GM10248 (cell line): ENCODE measurements at regions not wholly inside any gene's neighbourhood (a gene's known extent, or its start where the extent isn't known, plus 50 kb on each side); places are given as distances from the start of the nearest gene placed in this dataset.

Experiments used
- CTCF ChIA-PET: fragments of 300-600 bp; sonication (Branson Sonifier 250); formaldehyde crosslinking; extraction: SDS; loops from one replicate; lab custom pipeline; 2021; ENCODE audit warnings: antibody characterized with exemption; lab: Yijun Ruan, JAX
- POLR2A ChIA-PET: fragments of 350-650 bp; sonication (Branson Sonifier 250); formaldehyde crosslinking; extraction: SDS; loops from one replicate; lab custom pipeline; 2020; ENCODE audit warnings: antibody characterized with exemption; lab: Yijun Ruan, JAX
- DNase-seq: peaks from one replicate; pipeline ENCODE4 v3.0.0; 2012; ENCODE audit errors: extremely low spot score
- TF ChIP-seq, protein P1 (sequence below): IDR thresholded peaks from 2 replicates; pipeline ENCODE4 v1.5.1; 2012; ENCODE audit warnings: mild to moderate bottlenecking, low read depth; ENCODE audit errors: extremely low read depth, missing control alignments, control extremely low read depth

- TF ChIP-seq, protein P1, sequence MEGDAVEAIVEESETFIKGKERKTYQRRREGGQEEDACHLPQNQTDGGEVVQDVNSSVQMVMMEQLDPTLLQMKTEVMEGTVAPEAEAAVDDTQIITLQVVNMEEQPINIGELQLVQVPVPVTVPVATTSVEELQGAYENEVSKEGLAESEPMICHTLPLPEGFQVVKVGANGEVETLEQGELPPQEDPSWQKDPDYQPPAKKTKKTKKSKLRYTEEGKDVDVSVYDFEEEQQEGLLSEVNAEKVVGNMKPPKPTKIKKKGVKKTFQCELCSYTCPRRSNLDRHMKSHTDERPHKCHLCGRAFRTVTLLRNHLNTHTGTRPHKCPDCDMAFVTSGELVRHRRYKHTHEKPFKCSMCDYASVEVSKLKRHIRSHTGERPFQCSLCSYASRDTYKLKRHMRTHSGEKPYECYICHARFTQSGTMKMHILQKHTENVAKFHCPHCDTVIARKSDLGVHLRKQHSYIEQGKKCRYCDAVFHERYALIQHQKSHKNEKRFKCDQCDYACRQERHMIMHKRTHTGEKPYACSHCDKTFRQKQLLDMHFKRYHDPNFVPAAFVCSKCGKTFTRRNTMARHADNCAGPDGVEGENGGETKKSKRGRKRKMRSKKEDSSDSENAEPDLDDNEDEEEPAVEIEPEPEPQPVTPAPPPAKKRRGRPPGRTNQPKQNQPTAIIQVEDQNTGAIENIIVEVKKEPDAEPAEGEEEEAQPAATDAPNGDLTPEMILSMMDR = no peak
- no peak for DNase-seq
- POLR2A ChIA-PET = no interaction called here
- CTCF ChIA-PET = no interaction called here
These were observed 98.3 kb downstream of the FAM47B start for GRCh38 chrX:35040871-35041270.

DNA sequence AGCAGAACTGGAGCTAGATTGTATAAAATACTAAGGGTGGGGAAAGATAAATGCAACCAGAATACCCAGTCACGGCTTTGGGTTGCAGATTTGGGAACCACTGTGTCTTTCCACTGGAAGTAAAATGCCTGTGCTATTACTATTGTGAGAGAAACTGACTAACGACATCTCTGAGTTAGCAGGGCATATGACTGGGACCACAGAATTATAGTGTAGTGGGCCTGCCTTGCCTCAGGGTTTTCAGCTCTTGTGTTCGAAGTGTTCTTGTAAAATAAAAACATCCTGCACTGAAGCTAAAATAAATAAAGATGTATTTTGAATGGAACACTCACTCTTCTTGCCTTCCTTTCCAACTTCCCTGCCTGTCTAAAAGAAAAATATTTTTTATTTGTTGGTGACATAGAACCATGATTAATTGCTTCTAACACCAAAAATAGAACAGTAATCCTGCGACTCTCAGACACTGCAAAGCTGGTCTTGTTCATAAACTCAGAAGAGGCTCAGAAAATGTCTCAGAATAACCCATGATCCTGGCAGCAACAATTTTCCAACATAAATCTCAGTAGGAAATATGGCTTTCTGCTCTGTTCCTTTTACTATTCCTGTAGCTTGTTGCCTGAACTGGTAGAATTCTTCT lies 104.2 kb downstream of the FAM47B start:
- DNase-seq = no peak
- ChIA-PET CTCF (no interaction called here), POLR2A (no interaction called here)
- TF ChIP-seq, protein P1 = no peak

DNA sequence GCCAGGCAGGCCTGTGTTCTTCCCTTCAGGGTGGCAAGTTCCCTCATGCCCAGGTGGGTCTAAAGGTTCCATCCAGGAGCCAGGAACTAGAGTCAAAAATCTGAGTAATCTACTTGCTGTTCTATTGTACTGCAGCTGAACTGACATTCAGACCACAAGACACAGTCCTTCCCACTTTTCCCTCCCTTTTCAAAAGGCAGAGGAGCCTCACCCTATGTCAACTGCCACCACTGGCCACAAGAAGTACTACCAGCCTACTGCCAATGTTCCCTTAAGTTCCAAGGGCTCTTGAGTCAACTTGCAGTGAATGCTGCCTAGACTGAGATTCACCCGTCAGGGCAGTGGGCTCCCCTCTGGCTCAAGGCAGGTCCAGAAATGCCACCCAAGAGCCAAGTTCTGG lies 133.5 kb downstream of the FAM47B start:
- CTCF ChIA-PET = no interaction called here
- POLR2A ChIA-PET = no interaction called here
- no peak for DNase-seq
- TF ChIP-seq, protein P1 = no peak

- DNase-seq = no peak
- TF ChIP-seq, protein P1 = no peak
- POLR2A ChIA-PET = no interaction called here
- CTCF ChIA-PET = no interaction called here
These were observed 148.2 kb downstream of the FAM47B start for GRCh38 chrX:35090801-35091200.

DNA sequence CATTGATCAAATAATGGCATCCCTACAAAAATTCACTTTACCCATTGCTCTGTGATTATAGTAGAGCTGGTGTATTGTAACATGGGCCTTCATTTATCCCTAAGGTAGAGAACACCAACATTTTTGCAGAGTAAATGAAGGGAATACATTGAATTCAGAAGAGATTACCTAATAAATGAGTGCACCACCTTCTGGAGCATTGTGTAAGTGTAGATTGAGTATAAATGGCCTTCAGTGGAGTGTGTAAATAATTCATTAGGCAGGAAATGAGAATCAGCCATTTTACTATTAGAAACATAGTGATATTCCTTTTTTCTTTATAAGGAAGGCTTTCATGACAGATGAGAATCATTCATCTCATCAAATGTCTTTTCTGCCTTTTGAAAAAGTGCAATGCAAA lies 155.8 kb downstream of the FAM47B start:
- no peak for DNase-seq
- TF ChIP-seq, protein P1 = no peak
- ChIA-PET CTCF (interaction anchor here (1.0 kb wide), 1 partner anchor 1800 kb away, joined by 3 read pairs; no protein-coding TSS in a partner anchor), POLR2A (no interaction called here)

- CTCF ChIA-PET = no interaction called here
- no peak for DNase-seq
- TF ChIP-seq, protein P1 = no peak
- POLR2A ChIA-PET = no interaction called here
These were observed 159.3 kb downstream of the FAM47B start for GRCh38 chrX:35101901-35102300.
